K562 (cell line): ENCODE measurements at regions not wholly inside any gene's neighbourhood (a gene's known extent, or its start where the extent isn't known, plus 50 kb on each side); places are given as distances from the start of the nearest gene placed in this dataset.

ENCODE experiments used
- ATAC-seq: fragments of 200-7000 bp; cut with Tn5 transposase; 3 replicates; pipeline ENCODE4 v1.9.1; 2020; ENCODE audit warnings: moderate library complexity
- BruUV-seq: library from RNA; stranded (reverse); fragments of 400-500 nt; replicated peaks from 2 replicates; lab custom pipeline; 2021; lab: Mats Ljungman, UMichigan
- CTCF ChIA-PET: fragments of 300-600 bp; formaldehyde crosslinking; extraction: SDS; loops from one replicate; lab custom pipeline; 2021; ENCODE audit warnings: low intra/inter-chr PET ratio; lab: Yijun Ruan, JAX
- POLR2A ChIA-PET: fragments of 300-600, 350-650 bp; sonication (Branson Sonifier 250); formaldehyde crosslinking; extraction: SDS; loops from one replicate; lab custom pipeline; 2021; ENCODE audit warnings: antibody characterized with exemption, inconsistent platforms; lab: Yijun Ruan, JAX
- DNase-seq, 4 experiments: peaks; one replicate each; pipeline versions ENCODE4 v3.0.0 to v3.0.0-alpha.2; 2011 to 2018; ENCODE audit warnings: low spot score in 3 of 4, mixed read lengths in 3 of 4; ENCODE audit errors: extremely low read depth in 1 of 4
- FAIRE-seq: peaks from 2 replicates; lab custom pipeline; 2011; peaks lifted over from hg19 to GRCh38; lab: Jason Lieb, UNC
- H2AFZ ChIP-seq: 2 replicates; pipeline ENCODE4 v1.6.0; 2011; ENCODE audit warnings: low read depth, low read length, control low read depth, inconsistent platforms
- H3K27ac ChIP-seq: fragments of 200-600 bp; 3 replicates; pipeline ENCODE4 v1.8.0; 2011; ENCODE audit warnings: low read depth, mild to moderate bottlenecking, control low read depth, inconsistent platforms, low read length, moderate library complexity, mixed read lengths; ENCODE audit errors: extremely low read depth
- H3K27me3 ChIP-seq, 2 experiments: fragments of 300-600 bp in 1 of 2; 2 replicates in 1 of 2; 3 replicates in 1 of 2; pipeline versions ENCODE4 v1.6.0 to v1.8.0; 2011; ENCODE audit warnings: inconsistent platforms in 2 of 2, low read length in 2 of 2, mild to moderate bottlenecking in 1 of 2, mixed read lengths in 1 of 2, moderate library complexity in 1 of 2; ENCODE audit not compliant: control insufficient read depth in 2 of 2, insufficient read depth in 2 of 2
- H3K36me3 ChIP-seq: fragments of 300-600 bp; 3 replicates; pipeline ENCODE4 v1.8.0; 2011; ENCODE audit warnings: mild to moderate bottlenecking, low read length, inconsistent platforms; ENCODE audit not compliant: control insufficient read depth, insufficient read depth
- H3K4me1 ChIP-seq, 2 experiments: fragments of 200-600 bp in 1 of 2; replicated peaks in 1 of 2; 2 replicates in 1 of 2; 3 replicates in 1 of 2; pipeline versions ENCODE4 v1.5.1 to v1.8.0; 2011; ENCODE audit warnings: inconsistent platforms in 2 of 2, low read length in 2 of 2, mild to moderate bottlenecking in 1 of 2, mixed read lengths in 1 of 2, moderate library complexity in 1 of 2; ENCODE audit not compliant: control insufficient read depth in 2 of 2, insufficient read depth in 2 of 2
- H3K4me2 ChIP-seq: 2 replicates; pipeline ENCODE4 v1.6.1; 2011; ENCODE audit warnings: low read length, control low read depth, inconsistent platforms, mixed read lengths; ENCODE audit not compliant: insufficient read depth
- H3K4me3 ChIP-seq: fragments of 200-600 bp; sonication (generic), shearing (Covaris generic); 2 replicates; pipeline ENCODE4 v1.5.1; 2016; ENCODE audit warnings: control low read depth, inconsistent platforms
- H3K79me2 ChIP-seq: fragments of 200-600 bp; 3 replicates; pipeline ENCODE4 v1.8.0; 2011; ENCODE audit warnings: low read length, inconsistent platforms; ENCODE audit not compliant: control insufficient read depth, insufficient read depth
- H3K9ac ChIP-seq, 2 experiments: 2 replicates each; pipeline versions ENCODE4 v1.6.0 to v1.6.1; 2011; ENCODE audit warnings: low read depth in 2 of 2, low read length in 2 of 2, control low read depth in 1 of 2, inconsistent platforms in 1 of 2, mild to moderate bottlenecking in 1 of 2, mixed read lengths in 1 of 2; ENCODE audit not compliant: insufficient read depth in 1 of 2
- H3K9me1 ChIP-seq: one replicate; pipeline ENCODE4 v1.6.0; 2011; ENCODE audit warnings: inconsistent platforms, mild to moderate bottlenecking, low read length, moderate library complexity; ENCODE audit not compliant: control insufficient read depth, insufficient read depth
- H3K9me3 ChIP-seq: replicated peaks from 2 replicates; pipeline ENCODE4 v1.5.1; 2011; ENCODE audit warnings: low read depth, low read length, inconsistent platforms; ENCODE audit not compliant: control insufficient read depth, insufficient read depth
- H4K20me1 ChIP-seq: replicated peaks from 2 replicates; pipeline ENCODE4 v1.6.1; 2011; ENCODE audit warnings: low read length, inconsistent platforms, mixed read lengths; ENCODE audit not compliant: control insufficient read depth, insufficient read depth
- CHCHD3 ChIP-seq: fragments of 250-450 bp; sonication (Bioruptor Pico); IDR thresholded peaks from 2 replicates; pipeline ENCODE4 v2.1.2; 2022; ENCODE audit warnings: mild to moderate bottlenecking
- EGR1 ChIP-seq: fragments of 450-650 bp; conservative IDR thresholded peaks from 2 replicates; pipeline ENCODE4 v1.6.1; 2017; ENCODE audit warnings: mild to moderate bottlenecking
- SLC30A9 ChIP-seq: fragments of 250-450 bp; sonication (Bioruptor Pico); IDR thresholded peaks from 2 replicates; pipeline ENCODE4 v1.8.0; 2022; ENCODE audit warnings: mild to moderate bottlenecking, moderate library complexity
- WGBS: fragments of 100-300 bp; shearing (Covaris generic); methylation state at CpG from one replicate; pipeline ENCODE4 v1.1.6; 2016; ENCODE audit warnings: low coverage, mixed read lengths; ENCODE audit not compliant: insufficient coverage; ENCODE audit errors: missing lambda C conversion rate; 5-methylcytosine and 5-hydroxymethylcytosine counted together
- in situ Hi-C: fragments of 300-500 bp; cut with MboI; formaldehyde crosslinking; loops from 4 replicates; pipeline ENCODE4 v1.15.0; 2018; ENCODE audit warnings: inconsistent platforms, mixed read lengths
- intact Hi-C: fragments of 100-400 bp; cut with micrococcal nuclease; formaldehyde crosslinking; loops from 2 replicates; pipeline ENCODE4 v1.14.2; 2022
- TF ChIP-seq, protein P1 (sequence below): fragments of 250-450 bp; sonication (Bioruptor Pico); IDR thresholded peaks from 2 replicates; pipeline ENCODE4 v1.5.0; 2020; ENCODE audit warnings: mild to moderate bottlenecking, borderline replicate concordance
- TF ChIP-seq, protein P2 (sequence below): sonication (generic); formaldehyde crosslinking; IDR thresholded peaks from 2 replicates; pipeline ENCODE4 v1.8.0; 2023; ENCODE audit warnings: mild to moderate bottlenecking, missing genetic modification reagents
- TF ChIP-seq, protein P3 (sequence below): fragments of 450-650 bp; IDR thresholded peaks from 2 replicates; pipeline ENCODE4 v1.7.1; 2018; ENCODE audit warnings: mild to moderate bottlenecking, low read depth; ENCODE audit not compliant: partially characterized antibody

DNA sequence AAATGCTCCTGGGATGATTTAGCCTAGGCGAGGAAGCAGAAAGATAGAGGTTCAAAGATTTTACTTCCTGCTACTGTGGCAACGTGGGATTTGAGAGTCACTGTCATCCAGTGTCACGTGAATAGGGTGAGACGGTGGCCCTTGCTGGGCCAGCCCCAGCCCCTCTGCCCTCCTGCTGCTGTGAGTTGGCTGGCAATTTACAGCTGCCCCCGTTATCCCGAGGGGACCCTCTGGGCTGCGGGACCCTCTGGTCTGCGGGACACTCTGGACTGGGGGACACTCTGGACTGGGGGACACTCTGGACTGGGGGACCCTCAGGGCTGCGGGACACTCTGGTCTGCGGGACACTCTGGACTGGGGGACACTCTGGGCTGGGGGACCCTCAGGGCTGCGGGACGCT is 765.4 kb downstream of the TRIML1 start:
- Histone ChIP-seq H4K20me1 (no peaks in the 10 kb centered on the region), H3K27ac (no peak overlapping the region), H3K4me3 (no peak overlapping the region), H3K9ac (no peak overlapping the region), H3K4me2 (no peak overlapping the region), H3K27me3 (no peaks in the 10 kb centered on the region), H3K9me3 (no peaks in the 10 kb centered on the region; the same call in 1 of the 2 replicates), H3K79me2 (no peaks in the 10 kb centered on the region), H3K9me1 (no peaks in the 10 kb centered on the region), H3K36me3 (no peaks in the 10 kb centered on the region), H3K4me1 (no peaks in the 10 kb centered on the region), H2AFZ (no peak overlapping the region)
- TF ChIP-seq SLC30A9 (CRISPR knock-in tag) (no peak), CHCHD3 (CRISPR knock-in tag) (no peak), EGR1 (no peak)
- TF ChIP-seq, protein P1, sequence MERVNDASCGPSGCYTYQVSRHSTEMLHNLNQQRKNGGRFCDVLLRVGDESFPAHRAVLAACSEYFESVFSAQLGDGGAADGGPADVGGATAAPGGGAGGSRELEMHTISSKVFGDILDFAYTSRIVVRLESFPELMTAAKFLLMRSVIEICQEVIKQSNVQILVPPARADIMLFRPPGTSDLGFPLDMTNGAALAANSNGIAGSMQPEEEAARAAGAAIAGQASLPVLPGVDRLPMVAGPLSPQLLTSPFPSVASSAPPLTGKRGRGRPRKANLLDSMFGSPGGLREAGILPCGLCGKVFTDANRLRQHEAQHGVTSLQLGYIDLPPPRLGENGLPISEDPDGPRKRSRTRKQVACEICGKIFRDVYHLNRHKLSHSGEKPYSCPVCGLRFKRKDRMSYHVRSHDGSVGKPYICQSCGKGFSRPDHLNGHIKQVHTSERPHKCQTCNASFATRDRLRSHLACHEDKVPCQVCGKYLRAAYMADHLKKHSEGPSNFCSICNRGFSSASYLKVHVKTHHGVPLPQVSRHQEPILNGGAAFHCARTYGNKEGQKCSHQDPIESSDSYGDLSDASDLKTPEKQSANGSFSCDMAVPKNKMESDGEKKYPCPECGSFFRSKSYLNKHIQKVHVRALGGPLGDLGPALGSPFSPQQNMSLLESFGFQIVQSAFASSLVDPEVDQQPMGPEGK (CRISPR knock-in tag), result no peak
- TF ChIP-seq, protein P2, sequence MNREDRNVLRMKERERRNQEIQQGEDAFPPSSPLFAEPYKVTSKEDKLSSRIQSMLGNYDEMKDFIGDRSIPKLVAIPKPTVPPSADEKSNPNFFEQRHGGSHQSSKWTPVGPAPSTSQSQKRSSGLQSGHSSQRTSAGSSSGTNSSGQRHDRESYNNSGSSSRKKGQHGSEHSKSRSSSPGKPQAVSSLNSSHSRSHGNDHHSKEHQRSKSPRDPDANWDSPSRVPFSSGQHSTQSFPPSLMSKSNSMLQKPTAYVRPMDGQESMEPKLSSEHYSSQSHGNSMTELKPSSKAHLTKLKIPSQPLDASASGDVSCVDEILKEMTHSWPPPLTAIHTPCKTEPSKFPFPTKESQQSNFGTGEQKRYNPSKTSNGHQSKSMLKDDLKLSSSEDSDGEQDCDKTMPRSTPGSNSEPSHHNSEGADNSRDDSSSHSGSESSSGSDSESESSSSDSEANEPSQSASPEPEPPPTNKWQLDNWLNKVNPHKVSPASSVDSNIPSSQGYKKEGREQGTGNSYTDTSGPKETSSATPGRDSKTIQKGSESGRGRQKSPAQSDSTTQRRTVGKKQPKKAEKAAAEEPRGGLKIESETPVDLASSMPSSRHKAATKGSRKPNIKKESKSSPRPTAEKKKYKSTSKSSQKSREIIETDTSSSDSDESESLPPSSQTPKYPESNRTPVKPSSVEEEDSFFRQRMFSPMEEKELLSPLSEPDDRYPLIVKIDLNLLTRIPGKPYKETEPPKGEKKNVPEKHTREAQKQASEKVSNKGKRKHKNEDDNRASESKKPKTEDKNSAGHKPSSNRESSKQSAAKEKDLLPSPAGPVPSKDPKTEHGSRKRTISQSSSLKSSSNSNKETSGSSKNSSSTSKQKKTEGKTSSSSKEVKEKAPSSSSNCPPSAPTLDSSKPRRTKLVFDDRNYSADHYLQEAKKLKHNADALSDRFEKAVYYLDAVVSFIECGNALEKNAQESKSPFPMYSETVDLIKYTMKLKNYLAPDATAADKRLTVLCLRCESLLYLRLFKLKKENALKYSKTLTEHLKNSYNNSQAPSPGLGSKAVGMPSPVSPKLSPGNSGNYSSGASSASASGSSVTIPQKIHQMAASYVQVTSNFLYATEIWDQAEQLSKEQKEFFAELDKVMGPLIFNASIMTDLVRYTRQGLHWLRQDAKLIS, result no peak
- TF ChIP-seq, protein P3, sequence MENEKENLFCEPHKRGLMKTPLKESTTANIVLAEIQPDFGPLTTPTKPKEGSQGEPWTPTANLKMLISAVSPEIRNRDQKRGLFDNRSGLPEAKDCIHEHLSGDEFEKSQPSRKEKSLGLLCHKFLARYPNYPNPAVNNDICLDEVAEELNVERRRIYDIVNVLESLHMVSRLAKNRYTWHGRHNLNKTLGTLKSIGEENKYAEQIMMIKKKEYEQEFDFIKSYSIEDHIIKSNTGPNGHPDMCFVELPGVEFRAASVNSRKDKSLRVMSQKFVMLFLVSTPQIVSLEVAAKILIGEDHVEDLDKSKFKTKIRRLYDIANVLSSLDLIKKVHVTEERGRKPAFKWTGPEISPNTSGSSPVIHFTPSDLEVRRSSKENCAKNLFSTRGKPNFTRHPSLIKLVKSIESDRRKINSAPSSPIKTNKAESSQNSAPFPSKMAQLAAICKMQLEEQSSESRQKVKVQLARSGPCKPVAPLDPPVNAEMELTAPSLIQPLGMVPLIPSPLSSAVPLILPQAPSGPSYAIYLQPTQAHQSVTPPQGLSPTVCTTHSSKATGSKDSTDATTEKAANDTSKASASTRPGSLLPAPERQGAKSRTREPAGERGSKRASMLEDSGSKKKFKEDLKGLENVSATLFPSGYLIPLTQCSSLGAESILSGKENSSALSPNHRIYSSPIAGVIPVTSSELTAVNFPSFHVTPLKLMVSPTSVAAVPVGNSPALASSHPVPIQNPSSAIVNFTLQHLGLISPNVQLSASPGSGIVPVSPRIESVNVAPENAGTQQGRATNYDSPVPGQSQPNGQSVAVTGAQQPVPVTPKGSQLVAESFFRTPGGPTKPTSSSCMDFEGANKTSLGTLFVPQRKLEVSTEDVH, result no peak
- in situ Hi-C loops, result no loop called here
- CTCF ChIA-PET, result no interaction called here
- POLR2A ChIA-PET, result no interaction called here
- FAIRE-seq (no peak), ATAC-seq (no peak), DNase-seq (no peak)
- intact Hi-C loops, result no loop called here
- BruUV-seq, result no TSS peak
- WGBS, result 0% methylated on average over 5 of the region's 12 CpGs
